CD14-positive monocyte (primary cell): ENCODE measurements at regions not wholly inside any gene's neighbourhood (a gene's known extent, or its start where the extent isn't known, plus 50 kb on each side); places are given as distances from the start of the nearest gene placed in this dataset.

Source experiments
- DNase-seq, 3 donors: peaks; one replicate each; pipeline ENCODE4 v3.0.0-alpha.2; 2011 to 2022
- H2AFZ ChIP-seq: 2 replicates; pipeline ENCODE4 v1.6.0; 2012; ENCODE audit warnings: mild to moderate bottlenecking, low read depth, low read length, inconsistent platforms; ENCODE audit not compliant: insufficient read depth, poor library complexity, severe bottlenecking
- H3K27ac ChIP-seq, 2 donors: 1 replicate in 1 of 2; 2 replicates in 1 of 2; pipeline ENCODE4 v1.5.1; 2012 to 2013; ENCODE audit warnings: low read length in 2 of 2, control low read depth in 1 of 2, inconsistent platforms in 1 of 2, low read depth in 1 of 2, mild to moderate bottlenecking in 1 of 2
- H3K27me3 ChIP-seq, 2 donors: one replicate each; pipeline versions ENCODE4 v1.6.0 to v1.6.1; 2011 to 2013; ENCODE audit warnings: low read length in 2 of 2; ENCODE audit not compliant: control insufficient read depth in 2 of 2, insufficient read depth in 2 of 2
- H3K36me3 ChIP-seq, 2 donors: replicated peaks in 1 of 2; 1 replicate in 1 of 2; 2 replicates in 1 of 2; pipeline versions ENCODE4 v1.5.1 to v1.6.1; 2012 to 2013; ENCODE audit warnings: low read length in 2 of 2, control low read depth in 1 of 2, inconsistent platforms in 1 of 2, mild to moderate bottlenecking in 1 of 2; ENCODE audit not compliant: insufficient read depth in 2 of 2, control insufficient read depth in 1 of 2
- H3K4me1 ChIP-seq, 2 donors: 1 replicate in 1 of 2; 2 replicates in 1 of 2; pipeline versions ENCODE4 v1.5.1 to v1.6.1; 2012 to 2013; ENCODE audit warnings: low read length in 2 of 2, control low read depth in 1 of 2, inconsistent platforms in 1 of 2, mild to moderate bottlenecking in 1 of 2, moderate library complexity in 1 of 2; ENCODE audit not compliant: insufficient read depth in 2 of 2, control insufficient read depth in 1 of 2
- H3K4me2 ChIP-seq: replicated peaks from 2 replicates; pipeline ENCODE3; 2012; ENCODE audit warnings: low read length, moderate library complexity, mild to moderate bottlenecking; ENCODE audit not compliant: poor library complexity, severe bottlenecking; ENCODE audit errors: extremely low read depth
- H3K4me3 ChIP-seq, 3 experiments: fragments of 200-600 bp in 1 of 3; sonication (generic) in 1 of 3; replicated peaks in 1 of 3; 1 replicate in 2 of 3; 2 replicates in 1 of 3; pipeline ENCODE4 v1.5.1; 2011 to 2013; ENCODE audit warnings: low read length in 3 of 3, mild to moderate bottlenecking in 3 of 3, control low read depth in 2 of 3, low read depth in 2 of 3, inconsistent platforms in 1 of 3, moderate library complexity in 1 of 3
- H3K79me2 ChIP-seq: 2 replicates; pipeline ENCODE4 v1.6.0; 2012; ENCODE audit warnings: mild to moderate bottlenecking, control low read depth, inconsistent platforms, low read length, moderate library complexity; ENCODE audit not compliant: insufficient read depth
- H3K9ac ChIP-seq: 2 replicates; pipeline ENCODE4 v1.6.0; 2017; ENCODE audit warnings: low read length, mild to moderate bottlenecking; ENCODE audit not compliant: insufficient read depth, poor library complexity, severe bottlenecking
- H3K9me3 ChIP-seq, 2 donors: replicated peaks in 1 of 2; 1 replicate in 1 of 2; 2 replicates in 1 of 2; pipeline versions ENCODE4 v1.5.1 to v1.6.1; 2012 to 2013; ENCODE audit warnings: low read length in 2 of 2, control low read depth in 1 of 2; ENCODE audit not compliant: control insufficient read depth in 1 of 2, insufficient read depth in 1 of 2
- H4K20me1 ChIP-seq: 2 replicates; pipeline ENCODE4 v1.6.0; 2012; ENCODE audit warnings: mild to moderate bottlenecking, low read length, control low read depth, moderate library complexity; ENCODE audit not compliant: insufficient read depth
- H3K27ac Mint-ChIP-seq, 7 donors: one replicate each; pipeline ENCODE4 v1.8.0; 2020; ENCODE audit warnings: mild to moderate bottlenecking in 7 of 7, mixed read lengths in 7 of 7, moderate library complexity in 6 of 7, inconsistent platforms in 2 of 7
- H3K27me3 Mint-ChIP-seq, 3 donors: one replicate each; pipeline ENCODE4 v1.8.0; 2021 to 2022; ENCODE audit warnings: low read depth in 3 of 3, mild to moderate bottlenecking in 3 of 3, mixed read lengths in 3 of 3, moderate library complexity in 3 of 3, inconsistent platforms in 1 of 3
- H3K36me3 Mint-ChIP-seq, 2 donors: one replicate each; pipeline ENCODE4 v1.8.0; 2020; ENCODE audit warnings: mixed read lengths in 2 of 2, inconsistent platforms in 1 of 2, mild to moderate bottlenecking in 1 of 2
- H3K4me1 Mint-ChIP-seq: one replicate; pipeline ENCODE4 v1.8.0; 2020; ENCODE audit warnings: mild to moderate bottlenecking, mixed read lengths
- H3K4me3 Mint-ChIP-seq, 2 donors: one replicate each; pipeline ENCODE4 v1.8.0; 2020; ENCODE audit warnings: mild to moderate bottlenecking in 2 of 2, mixed read lengths in 2 of 2, moderate library complexity in 1 of 2
- H3K9me3 Mint-ChIP-seq, 7 donors: one replicate each; pipeline ENCODE4 v1.8.0; 2020 to 2022; ENCODE audit warnings: mixed read lengths in 7 of 7, mild to moderate bottlenecking in 6 of 7, moderate library complexity in 6 of 7, inconsistent platforms in 2 of 7
- WGBS: methylation state at CpG from one replicate; pipeline ENCODE4 v1.1.5; 2013; ENCODE audit warnings: missing lambda C conversion rate; ENCODE audit not compliant: insufficient coverage; 5-methylcytosine and 5-hydroxymethylcytosine counted together
- intact Hi-C, 2 donors: fragments of 100-400 bp; cut with micrococcal nuclease; formaldehyde crosslinking; loops; one replicate each; pipeline versions ENCODE4 v1.15.0 to v1.15.1; 2023
- TF ChIP-seq, protein P1 (sequence below): fragments of 200-600 bp; IDR thresholded peaks from one replicate; pipeline ENCODE4 v1.8.0; 2022; ENCODE audit warnings: antibody characterized with exemption, mild to moderate bottlenecking

DNA sequence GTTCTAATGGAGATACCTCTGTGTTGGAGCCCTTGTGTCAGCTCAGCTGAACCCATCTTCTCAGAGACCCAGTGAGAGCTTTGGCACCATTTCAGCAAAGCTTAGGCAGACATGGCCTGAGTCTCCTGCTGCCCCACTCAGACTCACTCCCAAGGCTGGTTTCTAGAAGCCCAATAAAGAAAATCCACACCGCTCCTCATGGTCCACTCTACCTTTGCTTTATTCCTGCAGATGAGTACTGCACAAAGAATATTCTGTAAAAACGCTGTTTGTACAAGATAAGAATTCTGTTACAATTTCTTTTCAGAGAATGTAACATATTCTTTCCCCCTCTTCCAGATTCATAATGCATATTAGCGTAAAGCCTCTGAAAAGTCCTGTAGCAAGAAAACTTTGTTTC is 129.3 kb downstream of the C5orf15 start:
- DNase-seq, result no peak
- Mint-ChIP-seq H3K36me3 (no peaks in the 10 kb centered on the region), H3K27ac (no peak overlapping the region), H3K27me3 (peaks cover 2 to 9% (median 2%) of the 10 kb centered on the region in 3 donors), H3K4me3 (no peak overlapping the region), H3K9me3 (peaks cover 0 to 4% (median 2%) of the 10 kb centered on the region in 7 donors), H3K4me1 (no peaks in the 10 kb centered on the region)
- Histone ChIP-seq H2AFZ (no peak overlapping the region), H3K9me3 (no peaks in the 10 kb centered on the region), H3K27me3 (no peaks in the 10 kb centered on the region), H3K36me3 (no peaks in the 10 kb centered on the region), H3K4me2 (no peak overlapping the region), H4K20me1 (no peaks in the 10 kb centered on the region), H3K9ac (no peak overlapping the region), H3K4me1 (no peaks in the 10 kb centered on the region), H3K27ac (no peak overlapping the region), H3K4me3 (no peak overlapping the region), H3K79me2 (no peaks in the 10 kb centered on the region)
- TF ChIP-seq, protein P1, sequence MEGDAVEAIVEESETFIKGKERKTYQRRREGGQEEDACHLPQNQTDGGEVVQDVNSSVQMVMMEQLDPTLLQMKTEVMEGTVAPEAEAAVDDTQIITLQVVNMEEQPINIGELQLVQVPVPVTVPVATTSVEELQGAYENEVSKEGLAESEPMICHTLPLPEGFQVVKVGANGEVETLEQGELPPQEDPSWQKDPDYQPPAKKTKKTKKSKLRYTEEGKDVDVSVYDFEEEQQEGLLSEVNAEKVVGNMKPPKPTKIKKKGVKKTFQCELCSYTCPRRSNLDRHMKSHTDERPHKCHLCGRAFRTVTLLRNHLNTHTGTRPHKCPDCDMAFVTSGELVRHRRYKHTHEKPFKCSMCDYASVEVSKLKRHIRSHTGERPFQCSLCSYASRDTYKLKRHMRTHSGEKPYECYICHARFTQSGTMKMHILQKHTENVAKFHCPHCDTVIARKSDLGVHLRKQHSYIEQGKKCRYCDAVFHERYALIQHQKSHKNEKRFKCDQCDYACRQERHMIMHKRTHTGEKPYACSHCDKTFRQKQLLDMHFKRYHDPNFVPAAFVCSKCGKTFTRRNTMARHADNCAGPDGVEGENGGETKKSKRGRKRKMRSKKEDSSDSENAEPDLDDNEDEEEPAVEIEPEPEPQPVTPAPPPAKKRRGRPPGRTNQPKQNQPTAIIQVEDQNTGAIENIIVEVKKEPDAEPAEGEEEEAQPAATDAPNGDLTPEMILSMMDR, result no peak
- whole genome bisulfite sequencing, result no CpG with 5 or more reads among the region's 3 CpGs
- intact Hi-C loops, result no loop called here

DNA sequence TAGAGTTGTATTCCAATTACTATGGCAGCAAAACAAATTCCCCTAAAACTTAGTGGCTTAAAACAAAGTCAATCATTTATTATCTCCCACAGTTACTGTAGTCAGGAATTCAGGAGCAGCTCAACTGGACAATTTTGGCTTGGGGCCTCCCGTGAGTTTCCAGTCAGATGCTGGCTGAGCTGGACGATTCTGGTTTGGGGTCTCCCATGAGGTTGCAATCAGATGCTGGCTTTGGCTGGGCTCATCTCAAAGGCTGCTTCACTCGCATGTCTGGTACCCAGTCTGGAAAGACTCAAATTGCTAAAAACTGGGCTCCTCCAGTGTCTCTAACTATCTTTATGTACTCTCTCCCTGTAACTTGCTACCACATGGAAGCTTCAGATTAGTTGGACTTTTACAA is 130.1 kb downstream of the C5orf15 start:
- no peaks in the 10 kb centered on the region for H3K4me1 Mint-ChIP-seq
- no peaks in the 10 kb centered on the region for H3K4me1 ChIP-seq
- no peak overlapping the region for H3K4me3 Mint-ChIP-seq
- H3K27me3 ChIP-seq, result no peaks in the 10 kb centered on the region
- H3K9me3 ChIP-seq, result no peaks in the 10 kb centered on the region
- no peak overlapping the region for H2AFZ ChIP-seq
- no peak for DNase-seq
- WGBS, result 100% methylated on average over 2 of the region's 3 CpGs
- TF ChIP-seq, protein P1, result no peak
- intact Hi-C loops, result no loop called here
- no peaks in the 10 kb centered on the region for H4K20me1 ChIP-seq
- no peak overlapping the region for H3K9ac ChIP-seq
- no peak overlapping the region for H3K4me3 ChIP-seq
- no peaks in the 10 kb centered on the region for H3K79me2 ChIP-seq
- H3K36me3 Mint-ChIP-seq, result no peaks in the 10 kb centered on the region
- no peaks in the 10 kb centered on the region for H3K36me3 ChIP-seq
- H3K27ac ChIP-seq, result no peak overlapping the region
- no peak overlapping the region for H3K4me2 ChIP-seq
- peaks cover 2 to 8% (median 2%) of the 10 kb centered on the region in 3 donors for H3K27me3 Mint-ChIP-seq
- no peak overlapping the region for H3K27ac Mint-ChIP-seq
- peaks cover 0 to 4% (median 2%) of the 10 kb centered on the region in 7 donors for H3K9me3 Mint-ChIP-seq
